Activated CD8-positive, alpha-beta memory T cell treated with anti-CD3 and anti-CD28 coated beads, Interleukin-2, amount 10 ng/mL, durations not matched to agents 7 days and 5 days (primary cell): ENCODE measurements at regions not wholly inside any gene's neighbourhood (a gene's known extent, or its start where the extent isn't known, plus 50 kb on each side); places are given as distances from the start of the nearest gene placed in this dataset.

ENCODE experiments used
- ATAC-seq: fragments of 150-1000 bp; cut with Tn5 transposase; one replicate; pipeline ENCODE4 v1.10.0; 2021; ENCODE audit warnings: moderate library complexity
- CTCF ChIA-PET: fragments of 350-600 bp; sonication (Branson Sonifier 250); formaldehyde crosslinking; loops from one replicate; lab custom pipeline; 2021; ENCODE audit warnings: antibody characterized with exemption; lab: Charles Lee
- DNase-seq: peaks from one replicate; pipeline ENCODE4 v3.0.0-alpha.2; 2020
- H3K27ac Mint-ChIP-seq: one replicate; pipeline ENCODE4 v1.8.0; 2021; ENCODE audit warnings: mild to moderate bottlenecking, mixed read lengths
- H3K27me3 Mint-ChIP-seq: one replicate; pipeline ENCODE4 v1.8.0; 2021; ENCODE audit warnings: mixed read lengths
- H3K36me3 Mint-ChIP-seq: one replicate; pipeline ENCODE4 v1.8.0; 2021; ENCODE audit warnings: mild to moderate bottlenecking, mixed read lengths
- H3K4me1 Mint-ChIP-seq: one replicate; pipeline ENCODE4 v1.8.0; 2021; ENCODE audit warnings: mixed read lengths
- H3K4me3 Mint-ChIP-seq: one replicate; pipeline ENCODE4 v1.8.0; 2021; ENCODE audit warnings: mild to moderate bottlenecking, moderate library complexity, mixed read lengths
- H3K9me3 Mint-ChIP-seq: one replicate; pipeline ENCODE4 v1.8.0; 2022; ENCODE audit warnings: low read depth, mixed read lengths

DNA sequence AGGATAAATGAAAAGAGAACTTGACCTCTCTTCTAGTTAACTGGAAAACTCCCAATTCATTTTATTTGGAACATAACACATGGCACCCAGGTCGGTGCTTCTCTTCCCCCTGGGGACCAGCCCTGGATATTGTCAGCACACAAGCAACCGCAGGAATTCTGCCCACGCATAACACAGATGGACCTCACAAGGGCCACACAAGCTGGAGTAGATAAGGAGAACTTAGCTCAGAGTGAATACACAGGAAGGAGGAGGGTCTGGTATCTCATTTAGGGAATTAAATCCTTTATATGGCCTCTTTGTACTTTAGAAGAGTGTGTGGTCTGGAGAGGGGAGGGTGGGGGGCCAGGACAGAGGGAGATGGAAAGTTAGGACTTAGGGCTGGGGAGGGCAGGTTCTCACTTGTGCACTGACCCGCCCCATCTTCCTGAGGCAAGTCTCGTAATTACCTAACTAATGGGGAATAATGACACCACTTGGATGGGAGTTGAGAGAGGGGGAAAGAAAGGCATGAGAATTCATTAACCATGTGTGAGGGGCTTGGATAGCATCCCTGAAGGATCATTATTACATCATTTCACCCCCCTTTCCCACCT, 341.2 kb upstream of the WWC1 start:
- CTCF ChIA-PET = no interaction called here

DNA sequence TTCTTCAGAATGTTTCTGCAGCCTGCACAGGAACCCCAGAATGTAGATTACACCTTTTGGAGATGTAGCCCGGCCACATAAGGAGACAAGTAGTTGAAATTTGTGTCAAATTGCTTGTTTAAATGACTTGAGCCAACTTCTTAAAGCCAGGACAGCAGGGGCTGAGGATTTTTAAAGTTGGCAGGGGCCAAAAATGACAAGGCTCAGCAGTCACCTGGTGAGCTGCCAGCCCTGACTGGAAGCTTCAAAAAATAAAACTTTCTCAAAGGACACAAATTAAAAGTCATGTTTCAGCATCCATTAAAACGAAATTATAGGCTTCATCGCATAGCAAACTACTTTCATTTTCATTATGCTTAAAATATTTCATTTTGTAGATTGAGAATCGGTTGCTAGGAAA, 340.3 kb upstream of the WWC1 start:
- no peak for DNase-seq
- no peaks in the 10 kb centered on the region for H3K4me1 Mint-ChIP-seq
- no peak overlapping the region for H3K27ac Mint-ChIP-seq
- no peak for ATAC-seq
- H3K4me3 Mint-ChIP-seq = no peak overlapping the region
- CTCF ChIA-PET = no interaction called here
- H3K27me3 Mint-ChIP-seq = no peaks in the 10 kb centered on the region
- H3K36me3 Mint-ChIP-seq = no peaks in the 10 kb centered on the region
- H3K9me3 Mint-ChIP-seq = no peaks in the 10 kb centered on the region

More for the DNA sequence above, 341.2 kb upstream of the WWC1 start:
- Mint-ChIP-seq H3K4me1 (no peaks in the 10 kb centered on the region), H3K36me3 (no peaks in the 10 kb centered on the region), H3K9me3 (no peaks in the 10 kb centered on the region), H3K27me3 (no peaks in the 10 kb centered on the region), H3K27ac (no peak overlapping the region), H3K4me3 (no peak overlapping the region)
- no peak for ATAC-seq
- DNase-seq = no peak

DNA sequence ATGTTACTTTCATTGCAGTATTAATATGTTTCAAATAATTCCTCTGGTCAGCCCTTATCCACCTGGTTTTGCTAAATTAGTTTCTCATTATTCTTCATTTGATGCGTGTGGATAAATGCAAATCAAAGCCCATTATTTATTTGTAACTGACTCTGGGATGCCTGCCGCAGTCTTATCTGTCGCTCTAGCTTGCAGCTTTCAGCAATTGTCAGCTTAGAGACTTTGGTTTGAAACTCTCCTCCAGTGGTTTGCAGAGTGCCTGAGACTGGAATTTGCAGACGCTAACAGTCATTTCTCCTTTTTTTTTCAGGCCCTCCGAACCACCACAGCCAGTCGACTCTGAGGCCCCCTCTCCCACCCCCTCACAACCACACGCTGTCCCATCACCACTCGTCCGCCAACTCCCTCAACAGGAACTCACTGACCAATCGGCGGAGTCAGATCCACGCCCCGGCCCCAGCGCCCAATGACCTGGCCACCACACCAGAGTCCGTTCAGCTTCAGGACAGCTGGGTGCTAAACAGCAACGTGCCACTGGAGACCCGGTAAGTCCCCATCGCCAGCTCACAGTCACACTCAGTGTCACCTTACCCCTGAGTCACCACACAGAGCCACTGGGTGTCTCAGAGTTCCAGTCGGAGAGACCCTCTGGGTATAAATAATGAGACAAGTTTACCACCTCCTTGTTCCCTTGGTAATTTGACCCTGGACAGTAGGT, 339.0 kb upstream of the WWC1 start:
- no peak overlapping the region for H3K27ac Mint-ChIP-seq
- no peaks in the 10 kb centered on the region for H3K9me3 Mint-ChIP-seq
- ATAC-seq = no peak
- no peak overlapping the region for H3K4me3 Mint-ChIP-seq
- no peaks in the 10 kb centered on the region for H3K27me3 Mint-ChIP-seq
- H3K4me1 Mint-ChIP-seq = no peaks in the 10 kb centered on the region
- CTCF ChIA-PET = no interaction called here
- no peaks in the 10 kb centered on the region for H3K36me3 Mint-ChIP-seq
- DNase-seq = no peak

DNA sequence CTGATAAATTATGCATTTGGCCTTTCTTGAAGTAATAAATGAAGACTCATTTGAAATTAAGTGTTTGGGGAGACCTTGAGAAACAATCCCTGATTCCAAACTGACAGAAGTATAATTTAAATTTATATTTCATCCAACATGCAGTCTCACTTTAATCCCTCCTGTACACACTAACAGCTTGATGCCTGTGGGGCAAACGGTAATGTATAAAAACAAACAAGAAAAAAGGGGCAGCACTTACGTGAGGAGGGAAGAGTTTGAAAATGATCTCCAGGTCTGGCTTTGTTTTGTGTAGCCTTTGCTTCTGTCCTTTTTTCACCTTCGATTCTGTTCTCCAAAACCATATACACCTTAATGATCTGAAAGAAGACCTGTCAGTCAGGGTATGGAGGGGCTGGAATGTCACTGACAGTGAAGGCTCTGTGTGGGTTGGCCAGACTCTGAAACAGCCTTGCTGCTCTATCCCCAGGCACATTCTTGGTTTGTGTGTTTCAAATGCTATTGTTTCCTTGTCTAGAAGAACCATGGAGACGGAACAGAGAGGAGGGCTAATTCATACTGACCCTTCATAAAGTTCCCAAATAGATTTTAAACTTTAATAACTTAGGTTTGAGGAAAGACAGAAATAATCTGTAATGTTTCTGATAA, 338.2 kb upstream of the WWC1 start:
- Mint-ChIP-seq H3K36me3 (no peaks in the 10 kb centered on the region), H3K9me3 (no peaks in the 10 kb centered on the region), H3K4me1 (no peaks in the 10 kb centered on the region), H3K4me3 (no peak overlapping the region), H3K27ac (no peak overlapping the region), H3K27me3 (no peaks in the 10 kb centered on the region)
- ATAC-seq = no peak
- CTCF ChIA-PET = no interaction called here
- DNase-seq = no peak

DNA sequence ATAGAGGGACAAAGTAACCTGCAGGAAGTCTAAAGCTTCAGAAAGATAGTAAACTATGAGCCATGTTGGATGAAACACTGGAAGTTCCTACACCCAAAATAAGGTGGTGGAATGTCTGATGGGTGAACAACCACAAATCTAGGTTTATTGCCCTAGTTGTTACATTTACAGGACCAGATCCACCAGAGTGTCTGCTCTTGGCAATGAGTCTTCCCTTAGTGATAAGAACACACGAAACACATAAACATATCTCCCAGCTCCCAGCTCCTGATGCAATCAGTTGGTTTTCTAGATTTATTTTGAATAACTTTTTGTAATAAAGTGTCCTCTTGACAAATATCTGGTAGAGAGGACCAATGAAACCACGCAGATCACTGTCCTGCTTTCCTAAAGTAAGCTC, 329.7 kb upstream of the WWC1 start:
- no peak overlapping the region for H3K27ac Mint-ChIP-seq
- DNase-seq = no peak

DNA sequence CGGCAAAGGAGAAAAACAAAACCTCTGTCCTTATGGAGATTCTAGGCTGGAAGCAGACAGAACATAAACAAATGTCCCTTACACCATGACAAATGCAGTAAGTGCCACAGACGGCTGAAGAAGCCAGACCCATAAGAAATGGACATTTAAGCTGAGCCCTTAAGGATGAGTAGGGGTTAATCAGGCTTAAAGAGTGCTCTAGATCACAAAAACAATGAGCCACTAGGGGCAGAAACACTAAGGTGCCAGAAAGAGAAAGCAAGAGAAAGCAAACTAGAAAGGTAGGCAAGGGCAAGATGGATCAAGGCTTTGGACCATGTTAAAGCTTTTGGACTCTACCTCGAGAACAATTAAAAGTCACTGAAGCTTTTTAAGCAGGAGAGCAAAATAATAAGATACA, 326.9 kb upstream of the WWC1 start:
- no peaks in the 10 kb centered on the region for H3K36me3 Mint-ChIP-seq
- CTCF ChIA-PET = no interaction called here
- no peak overlapping the region for H3K27ac Mint-ChIP-seq
- no peak for ATAC-seq
- no peaks in the 10 kb centered on the region for H3K4me1 Mint-ChIP-seq
- DNase-seq = no peak
- no peaks in the 10 kb centered on the region for H3K9me3 Mint-ChIP-seq
- no peak overlapping the region for H3K4me3 Mint-ChIP-seq
- no peaks in the 10 kb centered on the region for H3K27me3 Mint-ChIP-seq

More for the DNA sequence above, 329.7 kb upstream of the WWC1 start:
- no peak for ATAC-seq
- Mint-ChIP-seq H3K27me3 (no peaks in the 10 kb centered on the region), H3K36me3 (no peaks in the 10 kb centered on the region), H3K9me3 (peaks cover 2% of the 10 kb centered on the region), H3K4me3 (no peak overlapping the region), H3K4me1 (no peaks in the 10 kb centered on the region)
- CTCF ChIA-PET = no interaction called here

DNA sequence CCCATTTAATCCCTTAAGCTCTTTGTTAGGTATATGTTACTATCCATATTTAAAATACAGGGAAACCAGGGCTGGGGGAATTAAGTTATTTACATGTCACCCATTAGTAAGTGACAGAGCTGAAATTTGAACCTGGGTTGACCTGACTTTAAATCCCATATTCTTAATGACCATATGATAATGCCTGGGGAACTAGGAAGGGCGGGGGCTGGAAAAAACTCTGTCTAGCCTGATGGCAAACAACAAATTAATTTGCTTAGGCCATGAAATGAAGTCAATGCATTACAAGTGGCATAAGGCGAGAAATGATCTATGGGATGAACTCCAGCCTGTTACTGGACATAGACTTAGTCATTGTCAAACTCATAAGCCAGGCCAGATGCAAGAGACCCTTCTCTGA, 325.7 kb upstream of the WWC1 start:
- no peak overlapping the region for H3K27ac Mint-ChIP-seq
- no peak overlapping the region for H3K4me3 Mint-ChIP-seq
- CTCF ChIA-PET = no interaction called here
- no peaks in the 10 kb centered on the region for H3K27me3 Mint-ChIP-seq
- ATAC-seq = no peak
- H3K4me1 Mint-ChIP-seq = no peaks in the 10 kb centered on the region
- no peaks in the 10 kb centered on the region for H3K36me3 Mint-ChIP-seq
- no peaks in the 10 kb centered on the region for H3K9me3 Mint-ChIP-seq
- no peak for DNase-seq

DNA sequence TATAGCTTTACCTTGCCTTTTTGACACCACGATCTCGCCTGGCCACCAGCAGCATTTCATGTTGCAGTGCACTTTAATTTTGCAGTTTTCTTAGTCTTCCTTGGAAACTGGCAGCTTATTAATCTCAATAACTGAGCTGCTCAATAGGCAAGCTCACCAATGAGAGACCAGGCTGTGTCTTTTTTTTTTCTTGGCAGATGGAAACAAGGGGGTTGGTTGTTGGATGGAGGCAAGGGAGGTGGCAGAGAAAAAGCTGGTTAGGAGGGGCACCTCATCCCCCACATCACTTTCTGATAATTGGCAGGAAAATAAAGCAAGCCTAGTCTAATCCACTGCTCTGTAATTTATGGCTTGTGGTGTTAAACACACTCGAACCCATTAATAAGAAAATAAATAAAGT, 324.5 kb upstream of the WWC1 start:
- Mint-ChIP-seq H3K36me3 (no peaks in the 10 kb centered on the region), H3K4me3 (no peak overlapping the region), H3K4me1 (no peaks in the 10 kb centered on the region), H3K27me3 (no peaks in the 10 kb centered on the region), H3K27ac (no peak overlapping the region), H3K9me3 (no peaks in the 10 kb centered on the region)
- CTCF ChIA-PET = no interaction called here
- DNase-seq (no peak), ATAC-seq (no peak)

DNA sequence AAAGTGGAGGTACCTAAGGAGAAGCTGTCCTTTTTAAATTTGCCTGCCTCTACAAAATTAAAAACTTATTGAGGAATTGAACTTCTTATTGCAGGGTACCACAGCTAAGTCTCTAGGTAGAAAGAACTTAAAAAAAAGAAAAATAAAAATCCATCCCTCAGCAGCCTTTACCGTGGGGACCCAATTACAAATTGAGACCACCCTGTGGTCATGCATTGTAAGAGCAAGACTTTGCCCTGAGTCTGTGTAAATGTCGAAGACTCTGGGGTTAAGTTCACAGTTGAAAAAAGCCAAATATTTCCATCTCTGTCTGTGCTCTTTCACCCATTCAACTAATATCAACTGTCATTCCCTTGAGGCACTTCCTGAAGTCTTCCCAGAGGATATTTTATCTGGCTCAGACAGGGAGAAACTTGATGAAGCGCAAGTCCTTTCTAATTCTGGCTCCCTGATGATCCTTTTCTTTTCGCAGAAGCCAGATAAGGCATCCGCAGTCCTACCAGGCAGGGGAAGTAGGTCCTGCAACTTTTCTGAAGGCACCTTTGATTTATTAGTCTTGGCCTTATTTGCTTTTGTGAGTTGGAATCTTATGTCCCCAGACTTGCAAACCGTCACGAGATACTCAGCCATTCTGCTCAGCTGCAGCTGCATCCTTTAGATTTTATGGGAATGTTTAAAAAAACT, 323.8 kb upstream of the WWC1 start:
- Mint-ChIP-seq H3K27me3 (no peaks in the 10 kb centered on the region), H3K9me3 (no peaks in the 10 kb centered on the region), H3K4me1 (no peaks in the 10 kb centered on the region), H3K4me3 (no peak overlapping the region), H3K36me3 (no peaks in the 10 kb centered on the region), H3K27ac (no peak overlapping the region)
- DNase-seq (no peak), ATAC-seq (no peak)
- CTCF ChIA-PET = no interaction called here

DNA sequence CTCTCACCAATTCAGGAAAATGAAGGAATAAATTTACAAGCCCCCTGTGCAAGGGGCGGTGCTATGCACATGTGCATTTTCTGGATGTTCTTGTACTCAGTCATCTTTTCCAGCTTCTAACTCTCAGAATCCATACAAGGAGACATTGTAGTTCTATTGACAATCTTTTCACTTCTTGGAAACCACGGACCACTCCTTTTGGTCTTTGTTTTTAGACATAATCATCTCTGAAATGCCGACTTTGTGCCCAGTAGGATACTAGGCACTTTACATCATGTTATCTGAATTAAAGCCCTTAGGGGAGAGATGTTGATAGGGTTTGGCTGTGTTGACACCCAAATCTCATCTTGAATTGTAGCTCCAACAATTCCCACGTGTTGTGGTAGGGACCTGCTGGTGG, 322.6 kb upstream of the WWC1 start:
- Mint-ChIP-seq H3K27ac (no peak overlapping the region), H3K27me3 (no peaks in the 10 kb centered on the region), H3K9me3 (no peaks in the 10 kb centered on the region), H3K4me1 (no peaks in the 10 kb centered on the region), H3K36me3 (no peaks in the 10 kb centered on the region), H3K4me3 (no peak overlapping the region)
- no peak for ATAC-seq
- CTCF ChIA-PET = no interaction called here
- no peak for DNase-seq

DNA sequence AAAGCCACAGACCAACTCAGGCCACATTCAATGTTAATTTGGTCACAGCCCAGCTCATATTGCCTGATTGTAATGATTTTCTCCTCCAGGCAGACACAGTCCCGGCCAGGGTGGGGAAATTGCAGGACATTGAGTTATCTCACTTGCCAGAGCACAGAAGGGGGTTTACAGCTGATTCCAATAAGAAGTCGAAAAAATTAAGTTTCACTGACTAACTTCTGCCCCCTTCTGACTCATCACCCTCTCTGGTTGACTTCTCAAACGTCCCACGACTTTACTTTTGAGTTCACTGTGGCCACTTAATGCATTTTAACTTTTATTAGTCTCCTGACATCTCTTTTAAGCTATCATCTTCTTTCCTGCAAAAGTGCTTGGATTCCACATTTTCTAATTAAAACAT, 321.4 kb upstream of the WWC1 start:
- DNase-seq (no peak), ATAC-seq (no peak)
- no peaks in the 10 kb centered on the region for H3K4me1 Mint-ChIP-seq
- no peaks in the 10 kb centered on the region for H3K36me3 Mint-ChIP-seq
- no peaks in the 10 kb centered on the region for H3K27me3 Mint-ChIP-seq
- no peaks in the 10 kb centered on the region for H3K9me3 Mint-ChIP-seq
- CTCF ChIA-PET = no interaction called here
- no peak overlapping the region for H3K27ac Mint-ChIP-seq
- no peak overlapping the region for H3K4me3 Mint-ChIP-seq

DNA sequence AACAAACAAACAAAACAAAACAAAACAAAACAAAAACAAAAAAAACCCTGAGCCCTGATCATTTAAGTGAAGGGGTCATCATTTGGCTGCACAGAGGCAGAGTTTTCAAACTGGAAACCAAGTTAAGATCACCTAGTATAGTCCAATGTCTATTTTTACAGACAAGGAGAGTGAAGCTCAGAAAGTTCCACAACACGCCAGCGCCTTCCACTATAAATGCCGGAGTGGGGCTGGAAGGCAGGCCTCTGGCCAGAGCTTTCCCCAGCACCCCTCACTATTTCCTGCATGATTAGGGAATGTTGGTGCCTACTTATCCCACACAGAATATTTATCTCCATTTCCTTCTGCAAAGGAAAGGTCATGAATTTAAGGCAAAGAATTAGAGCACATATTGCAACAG, 319.7 kb upstream of the WWC1 start:
- no peak overlapping the region for H3K27ac Mint-ChIP-seq
- no peaks in the 10 kb centered on the region for H3K9me3 Mint-ChIP-seq
- CTCF ChIA-PET = no interaction called here
- no peak overlapping the region for H3K4me3 Mint-ChIP-seq
- H3K36me3 Mint-ChIP-seq = no peaks in the 10 kb centered on the region
- no peaks in the 10 kb centered on the region for H3K4me1 Mint-ChIP-seq
- DNase-seq (no peak), ATAC-seq (no peak)
- no peaks in the 10 kb centered on the region for H3K27me3 Mint-ChIP-seq

DNA sequence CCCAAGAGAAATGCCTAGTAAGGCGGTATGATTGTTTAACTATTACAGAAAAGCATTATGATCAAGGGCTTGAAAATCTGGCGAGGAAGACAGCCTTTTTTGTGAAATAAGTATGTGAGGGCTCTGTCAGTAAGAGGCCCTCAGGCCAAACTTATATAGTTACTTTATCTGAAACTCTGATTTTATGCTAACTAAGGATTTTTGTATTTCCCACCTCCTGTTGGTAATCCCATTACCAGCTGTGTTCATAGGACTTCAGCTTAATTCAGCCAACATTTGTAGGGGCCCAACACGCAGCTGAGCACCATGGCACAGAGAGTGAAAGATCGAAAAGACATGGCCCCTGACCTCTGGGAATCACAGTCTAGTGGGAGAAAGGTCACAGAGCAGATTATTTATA, 318.3 kb upstream of the WWC1 start:
- Mint-ChIP-seq H3K4me3 (no peak overlapping the region), H3K9me3 (no peaks in the 10 kb centered on the region), H3K27ac (no peak overlapping the region), H3K36me3 (no peaks in the 10 kb centered on the region), H3K4me1 (no peaks in the 10 kb centered on the region), H3K27me3 (no peaks in the 10 kb centered on the region)
- DNase-seq = no peak
- no peak for ATAC-seq
- CTCF ChIA-PET = interaction anchor here (0.5 kb wide), 1 partner anchor 196 kb away, joined by 3 read pairs; no protein-coding TSS in a partner anchor

DNA sequence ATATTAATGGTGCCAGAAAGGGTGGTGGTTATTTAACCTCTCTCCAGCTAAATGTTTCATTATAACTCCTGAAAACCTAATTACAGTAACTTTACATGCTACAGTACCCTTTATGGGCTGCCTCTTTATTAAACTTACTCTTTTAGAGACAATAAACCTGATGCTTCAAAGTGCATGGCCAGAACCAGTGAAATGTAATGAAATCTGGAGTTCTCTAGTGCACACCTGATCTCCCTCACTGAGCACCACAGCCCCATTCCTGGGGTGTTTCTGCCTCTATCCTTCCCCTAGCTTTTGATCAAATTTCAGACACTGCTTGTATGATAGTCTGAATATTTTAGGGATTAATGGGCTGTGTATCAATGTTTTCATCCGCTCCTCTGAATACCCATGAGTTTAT, 306.5 kb upstream of the WWC1 start:
- no peak overlapping the region for H3K4me3 Mint-ChIP-seq
- DNase-seq = no peak
- H3K4me1 Mint-ChIP-seq = no peaks in the 10 kb centered on the region
- ATAC-seq = no peak
- H3K27me3 Mint-ChIP-seq = no peaks in the 10 kb centered on the region
- CTCF ChIA-PET = no interaction called here
- H3K36me3 Mint-ChIP-seq = no peaks in the 10 kb centered on the region
- peaks cover 2% of the 10 kb centered on the region for H3K9me3 Mint-ChIP-seq
- no peak overlapping the region for H3K27ac Mint-ChIP-seq
